Suprapubic skin (tissue), 4 donors: ENCODE measurements at regions not wholly inside any gene's neighbourhood (a gene's known extent, or its start where the extent isn't known, plus 50 kb on each side); places are given as distances from the start of the nearest gene placed in this dataset.

ENCODE experiments used
- DNase-seq, 2 donors: peaks; one replicate each; pipeline ENCODE4 v3.0.0-alpha.2; 2019; ENCODE audit warnings: low spot score in 2 of 2
- H3K27ac ChIP-seq: fragments of 200-600 bp; sonication (generic); one replicate; pipeline ENCODE4 v1.5.1; 2019
- H3K27me3 ChIP-seq: fragments of 200-600 bp; sonication (generic); one replicate; pipeline ENCODE4 v1.5.1; 2019
- H3K36me3 ChIP-seq: fragments of 200-600 bp; sonication (generic); one replicate; pipeline ENCODE4 v1.5.1; 2019
- H3K4me1 ChIP-seq: fragments of 200-600 bp; sonication (generic); one replicate; pipeline ENCODE4 v1.5.1; 2019
- H3K4me3 ChIP-seq: fragments of 200-600 bp; sonication (generic); one replicate; pipeline ENCODE4 v1.5.1; 2019; ENCODE audit warnings: mild to moderate bottlenecking
- H3K9me3 ChIP-seq: fragments of 200-600 bp; sonication (generic); one replicate; pipeline ENCODE4 v1.5.1; 2019
- EP300 ChIP-seq: sonication (generic); formaldehyde crosslinking; IDR thresholded peaks from one replicate; pipeline ENCODE4 v1.6.1; 2017; ENCODE audit warnings: antibody characterized with exemption
- POLR2A ChIP-seq, 2 donors: fragments of 450-650 bp; IDR thresholded peaks; one replicate each; pipeline ENCODE4 v1.6.1; 2017; ENCODE audit warnings: antibody characterized with exemption in 2 of 2, mild to moderate bottlenecking in 2 of 2, moderate library complexity in 2 of 2
- POLR2AphosphoS5 ChIP-seq, 3 donors: sonication (generic); formaldehyde crosslinking; IDR thresholded peaks; one replicate each; pipeline ENCODE4 v1.6.1; 2017; ENCODE audit warnings: antibody characterized with exemption in 3 of 3
- WGBS: methylation state at CpG from one replicate; pipeline ENCODE4 v1.1.5; 2018; 5-methylcytosine and 5-hydroxymethylcytosine counted together
- TF ChIP-seq, protein P1 (sequence below), 2 donors: fragments of 200-600 bp in 1 of 2; fragments of 450-650 bp in 1 of 2; sonication (generic) in 1 of 2; IDR thresholded peaks; one replicate each; pipeline ENCODE4 v1.5.1; 2016 to 2019; ENCODE audit warnings: antibody characterized with exemption in 2 of 2, mild to moderate bottlenecking in 1 of 2, moderate library complexity in 1 of 2

DNA sequence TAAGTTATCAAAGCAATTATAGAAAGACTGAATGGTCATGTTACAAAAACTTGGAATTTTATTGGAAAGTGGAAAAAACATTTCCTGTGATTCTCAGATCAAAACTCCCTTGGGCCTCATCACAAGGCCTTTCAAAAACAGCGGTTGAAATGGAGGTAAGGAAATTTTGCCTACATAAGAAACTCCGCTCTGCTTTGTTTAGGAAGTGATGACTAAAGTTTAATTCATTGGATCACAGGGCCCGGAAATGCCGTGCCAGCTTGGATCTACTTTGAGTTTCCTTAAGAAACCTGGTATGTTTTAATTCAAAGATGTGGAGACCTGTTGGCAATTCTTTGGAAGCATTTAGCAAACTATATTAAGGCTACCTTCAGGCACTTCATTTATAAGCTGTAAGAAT lies 143.9 kb upstream of the MME start:
- no peak for TF ChIP-seq POLR2A (IDR thresholded peaks at IDR 0.05)
- TF ChIP-seq EP300 = no peak
- TF ChIP-seq, protein P1, sequence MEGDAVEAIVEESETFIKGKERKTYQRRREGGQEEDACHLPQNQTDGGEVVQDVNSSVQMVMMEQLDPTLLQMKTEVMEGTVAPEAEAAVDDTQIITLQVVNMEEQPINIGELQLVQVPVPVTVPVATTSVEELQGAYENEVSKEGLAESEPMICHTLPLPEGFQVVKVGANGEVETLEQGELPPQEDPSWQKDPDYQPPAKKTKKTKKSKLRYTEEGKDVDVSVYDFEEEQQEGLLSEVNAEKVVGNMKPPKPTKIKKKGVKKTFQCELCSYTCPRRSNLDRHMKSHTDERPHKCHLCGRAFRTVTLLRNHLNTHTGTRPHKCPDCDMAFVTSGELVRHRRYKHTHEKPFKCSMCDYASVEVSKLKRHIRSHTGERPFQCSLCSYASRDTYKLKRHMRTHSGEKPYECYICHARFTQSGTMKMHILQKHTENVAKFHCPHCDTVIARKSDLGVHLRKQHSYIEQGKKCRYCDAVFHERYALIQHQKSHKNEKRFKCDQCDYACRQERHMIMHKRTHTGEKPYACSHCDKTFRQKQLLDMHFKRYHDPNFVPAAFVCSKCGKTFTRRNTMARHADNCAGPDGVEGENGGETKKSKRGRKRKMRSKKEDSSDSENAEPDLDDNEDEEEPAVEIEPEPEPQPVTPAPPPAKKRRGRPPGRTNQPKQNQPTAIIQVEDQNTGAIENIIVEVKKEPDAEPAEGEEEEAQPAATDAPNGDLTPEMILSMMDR (IDR thresholded peaks at IDR 0.05) = no peak
- no peak for TF ChIP-seq POLR2AphosphoS5 (IDR thresholded peaks at IDR 0.05)
- Histone ChIP-seq H3K4me3 (no peak overlapping the region), H3K36me3 (no peaks in the 10 kb centered on the region), H3K27ac (no peak overlapping the region), H3K27me3 (no peaks in the 10 kb centered on the region), H3K4me1 (no peaks in the 10 kb centered on the region), H3K9me3 (no peaks in the 10 kb centered on the region)
- WGBS = 53% methylated on average over 4 of the region's 4 CpGs
- DNase-seq = no peak

DNA sequence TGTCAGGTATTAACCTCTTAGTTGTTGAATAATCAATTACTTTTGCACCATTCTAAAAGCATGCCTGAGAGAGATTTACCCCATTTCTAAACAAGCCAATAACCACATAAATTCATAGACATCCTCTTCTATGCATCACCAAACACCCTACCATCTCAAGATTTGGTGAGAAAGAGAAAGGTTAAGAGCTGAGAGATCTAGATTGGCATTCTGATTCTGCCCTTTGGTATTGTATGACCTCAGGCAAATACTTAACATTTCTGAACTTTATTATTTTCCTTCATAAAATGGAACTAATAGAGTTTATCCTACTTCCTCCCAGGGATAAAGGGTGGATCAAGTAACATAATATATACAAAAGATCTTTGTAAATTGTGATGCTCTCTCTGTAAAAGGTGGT lies 146.5 kb upstream of the MME start:
- H3K4me3 ChIP-seq = no peak overlapping the region
- no peak for TF ChIP-seq POLR2AphosphoS5 (IDR thresholded peaks at IDR 0.05)
- DNase-seq = no peak
- no peaks in the 10 kb centered on the region for H3K4me1 ChIP-seq
- H3K36me3 ChIP-seq = no peaks in the 10 kb centered on the region
- no peaks in the 10 kb centered on the region for H3K9me3 ChIP-seq
- H3K27me3 ChIP-seq = no peaks in the 10 kb centered on the region
- H3K27ac ChIP-seq = no peak overlapping the region

DNA sequence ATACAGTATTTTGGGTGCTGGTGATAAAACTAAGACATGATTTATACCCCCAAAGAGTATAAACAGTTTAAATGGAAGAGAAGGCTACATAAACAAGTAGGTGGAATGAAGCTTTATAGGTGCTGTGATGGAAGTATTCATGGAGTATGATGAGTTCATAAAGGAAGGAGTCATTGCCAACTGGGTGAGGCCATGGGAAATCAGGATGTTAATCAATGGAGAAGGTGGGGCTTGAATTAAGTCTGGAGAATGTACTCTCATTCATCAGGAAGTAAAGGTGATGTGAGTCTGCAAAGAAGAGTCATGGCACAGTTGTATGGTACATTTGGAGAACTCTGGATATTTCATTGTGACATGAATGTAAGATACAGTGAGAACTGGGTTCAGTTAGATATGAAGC lies 147.5 kb upstream of the MME start:
- Histone ChIP-seq H3K27ac (no peak overlapping the region), H3K4me1 (no peaks in the 10 kb centered on the region), H3K36me3 (no peaks in the 10 kb centered on the region), H3K4me3 (no peak overlapping the region), H3K27me3 (no peaks in the 10 kb centered on the region), H3K9me3 (no peaks in the 10 kb centered on the region)
- DNase-seq = no peak
- TF ChIP-seq POLR2AphosphoS5 (IDR thresholded peaks at IDR 0.05) (no peak), POLR2A (IDR thresholded peaks at IDR 0.05) (no peak), EP300 (no peak)
- TF ChIP-seq, protein P1 (IDR thresholded peaks at IDR 0.05) = no peak

DNA sequence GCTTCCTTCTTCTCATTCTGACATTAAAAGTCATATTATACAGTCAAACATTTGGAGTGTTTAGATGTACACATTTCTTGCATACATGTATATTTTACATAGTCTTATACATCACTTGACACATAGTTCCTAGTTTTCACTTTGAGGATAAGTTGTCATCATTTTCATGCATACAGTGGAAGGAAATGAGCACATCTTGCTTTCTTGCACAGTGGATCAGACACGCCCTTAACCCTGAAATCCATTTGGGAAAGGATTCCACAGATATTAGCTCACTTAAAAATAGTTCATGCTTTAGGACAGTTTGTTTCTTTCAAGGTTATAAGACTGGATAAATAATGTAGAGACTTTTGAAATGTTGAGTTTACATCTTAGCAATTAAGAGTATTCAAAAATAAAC lies 148.6 kb upstream of the MME start:
- 59% methylated on average over 1 of the region's 1 CpG for WGBS
- no peaks in the 10 kb centered on the region for H3K9me3 ChIP-seq
- H3K27me3 ChIP-seq = no peaks in the 10 kb centered on the region
- no peaks in the 10 kb centered on the region for H3K36me3 ChIP-seq
- TF ChIP-seq EP300 = no peak
- TF ChIP-seq, protein P1 (IDR thresholded peaks at IDR 0.05) = no peak
- TF ChIP-seq POLR2A (IDR thresholded peaks at IDR 0.05) = no peak
- no peak for TF ChIP-seq POLR2AphosphoS5 (IDR thresholded peaks at IDR 0.05)
- DNase-seq = no peak
- no peak overlapping the region for H3K4me3 ChIP-seq
- H3K27ac ChIP-seq = no peak overlapping the region
- no peaks in the 10 kb centered on the region for H3K4me1 ChIP-seq

DNA sequence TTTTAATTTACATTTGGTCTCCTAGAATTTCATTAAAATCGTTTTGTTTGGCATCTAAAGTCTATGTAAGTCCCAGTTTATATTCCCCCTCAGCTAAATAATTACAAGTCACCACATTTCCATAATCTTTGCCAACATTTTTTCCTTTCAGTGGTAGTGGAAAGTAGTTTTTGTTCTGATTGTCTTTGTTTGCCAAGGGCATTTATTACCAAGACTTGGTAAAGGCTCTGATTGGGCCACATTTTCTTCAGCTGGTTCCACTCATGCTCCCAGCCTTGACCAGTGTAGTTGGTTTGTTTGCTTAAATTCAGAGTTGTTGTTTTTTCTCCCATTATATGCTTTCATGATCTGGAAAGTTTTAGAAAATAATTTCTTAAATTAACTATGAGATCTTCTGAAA lies 153.4 kb upstream of the MME start:
- no peak overlapping the region for H3K27ac ChIP-seq
- no peaks in the 10 kb centered on the region for H3K9me3 ChIP-seq
- H3K36me3 ChIP-seq = no peaks in the 10 kb centered on the region
- WGBS = 17% methylated on average over 1 of the region's 1 CpG
- no peaks in the 10 kb centered on the region for H3K27me3 ChIP-seq
- no peak for TF ChIP-seq POLR2A (IDR thresholded peaks at IDR 0.05)
- H3K4me3 ChIP-seq = no peak overlapping the region
- no peak for DNase-seq
- H3K4me1 ChIP-seq = no peaks in the 10 kb centered on the region

DNA sequence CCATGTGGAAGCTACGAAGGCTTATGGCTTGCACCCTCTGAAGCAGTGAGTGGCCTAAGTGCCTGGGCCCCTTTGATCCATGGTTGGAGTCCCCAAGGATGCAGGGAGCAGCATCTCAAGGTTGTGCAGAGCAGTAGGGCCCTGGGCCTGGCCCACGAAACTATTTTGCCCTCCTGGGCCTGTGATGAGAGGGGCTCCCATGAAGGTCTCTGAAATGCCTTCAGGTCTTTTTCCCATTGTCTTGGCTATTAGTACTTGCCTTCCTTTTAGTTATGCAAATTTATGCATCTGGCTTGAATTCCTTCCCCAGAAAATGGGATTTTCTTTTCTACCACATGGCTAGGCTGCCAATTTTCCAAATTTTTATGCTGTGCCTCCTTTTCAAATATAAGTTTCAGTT lies 158.8 kb upstream of the MME start:
- TF ChIP-seq EP300 (no peak), POLR2A (IDR thresholded peaks at IDR 0.05) (no peak), POLR2AphosphoS5 (IDR thresholded peaks at IDR 0.05) (no peak)
- TF ChIP-seq, protein P1 (IDR thresholded peaks at IDR 0.05) = no peak
- no peaks in the 10 kb centered on the region for H3K27me3 ChIP-seq
- WGBS = 93% methylated on average over 2 of the region's 2 CpGs
- no peaks in the 10 kb centered on the region for H3K4me1 ChIP-seq
- no peak for DNase-seq
- H3K4me3 ChIP-seq = no peak overlapping the region
- no peak overlapping the region for H3K27ac ChIP-seq
- no peaks in the 10 kb centered on the region for H3K36me3 ChIP-seq
- no peaks in the 10 kb centered on the region for H3K9me3 ChIP-seq
